ENCODE measurements at regions not wholly inside any gene's neighbourhood (a gene's known extent, or its start where the extent isn't known, plus 50 kb on each side); places are given as distances from the start of the nearest gene placed in this dataset.
A peak's percentile ranks its signal among the peaks of the same experiment; 100 is the strongest.

- peak; percentile 46 for DNase-seq
- Histone ChIP-seq H3K9me3 (no peaks in the 10 kb centered on the region), H3K4me3 (no peak overlapping the region), H3K36me3 (no peaks in the 10 kb centered on the region), H3K27me3 (no peaks in the 10 kb centered on the region), H3K27ac (peak overlapping the region; percentile 80 to 87 (median 86)), H3K4me1 (peaks cover 7 to 21% (median 15%) of the 10 kb centered on the region in 4 donors)
- TF ChIP-seq POLR2AphosphoS5 (IDR thresholded peaks at IDR 0.05), result peak; percentile 57 to 71 (median 59)
- no peak for TF ChIP-seq POLR2A (IDR thresholded peaks at IDR 0.05)
- TF ChIP-seq EP300 (IDR thresholded peaks at IDR 0.05; ENCODE audit: low read depth), result peak; percentile 21
- TF ChIP-seq CTCF (IDR thresholded peaks at IDR 0.05), result no peak
- intact Hi-C loops (cut with DNase I; ENCODE audit: low total_unique reads) (no loop called here), in situ Hi-C loops (cut with MboI; ENCODE audit: low pct_ligation_motif_present in 1 of 4, low pct_unique_long_range_greater_than_20kb in 1 of 4, low sequenced_read_pairs in 3 of 4) (no loop called here)
- WGBS, 2 donors (ENCODE audit: low coverage in 1 of 2), result 57 to 59% methylated on average over 4 to 11 of the region's 11 CpGs
Observed at GRCh38 chr17:77602062-77602746, 356.3 kb upstream of the TNRC6C start.

DNA sequence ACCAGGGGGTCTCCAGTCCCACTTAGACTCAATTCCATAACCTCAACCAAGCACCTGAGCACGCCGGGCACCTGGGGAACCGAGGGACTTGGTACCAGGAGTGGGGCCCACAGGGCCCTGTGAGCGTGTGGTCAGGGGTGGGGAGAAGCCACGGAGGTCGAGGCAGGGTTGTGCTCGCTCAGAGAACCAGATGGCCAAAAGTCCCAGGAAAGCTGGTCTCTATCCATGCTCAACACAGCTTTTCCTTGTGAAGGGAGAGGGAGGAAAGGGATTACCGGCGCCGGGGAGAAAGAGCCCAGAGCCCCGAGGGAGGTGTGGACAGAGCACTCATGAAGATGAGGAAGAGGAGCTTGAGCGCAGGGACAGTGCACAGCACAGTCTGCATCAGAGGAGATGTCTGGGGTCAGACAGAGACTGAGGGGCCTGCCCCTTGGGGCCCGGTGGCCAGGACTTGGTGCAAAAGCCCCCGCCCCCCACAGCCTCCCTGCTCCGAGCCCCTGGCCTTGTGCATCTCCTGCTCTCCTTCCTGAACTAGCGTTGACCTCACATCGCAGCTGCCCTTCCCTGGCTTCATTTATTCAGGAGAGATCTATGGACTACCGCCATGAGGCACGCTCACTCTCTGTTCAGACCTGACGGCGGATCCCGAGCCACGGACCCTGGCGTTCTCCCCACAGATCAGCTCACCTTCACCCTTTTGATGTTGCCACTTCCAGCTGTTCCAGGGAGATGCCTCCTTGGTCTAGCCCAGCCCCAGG, 355.4 kb upstream of the TNRC6C start:
- H3K27ac ChIP-seq, result peak overlapping the region; percentile 80 to 87 (median 86)

GRCh38 chr17:77604301-77604972, 354.1 kb upstream of the TNRC6C start:
- H3K27ac ChIP-seq, result no peak overlapping the region
- H3K4me3 ChIP-seq, result no peak overlapping the region
- intact Hi-C loops (cut with DNase I; ENCODE audit: low total_unique reads), result no loop called here
- no peak for DNase-seq
- H3K27me3 ChIP-seq, result no peaks in the 10 kb centered on the region
- in situ Hi-C loops (cut with MboI; ENCODE audit: low pct_ligation_motif_present in 1 of 4, low pct_unique_long_range_greater_than_20kb in 1 of 4, low sequenced_read_pairs in 3 of 4), result no loop called here
- no peaks in the 10 kb centered on the region for H3K36me3 ChIP-seq
- no peak for TF ChIP-seq CTCF (IDR thresholded peaks at IDR 0.05)
- TF ChIP-seq POLR2AphosphoS5 (IDR thresholded peaks at IDR 0.05), result no peak
- no peak for TF ChIP-seq POLR2A (IDR thresholded peaks at IDR 0.05)
- WGBS, 2 donors (ENCODE audit: low coverage in 1 of 2), result 92 to 100% methylated on average over 3 to 15 of the region's 15 CpGs
- H3K4me1 ChIP-seq, result peaks cover 7 to 21% (median 15%) of the 10 kb centered on the region in 4 donors
- no peaks in the 10 kb centered on the region for H3K9me3 ChIP-seq

More for the DNA sequence above, 355.4 kb upstream of the TNRC6C start:
- no peak overlapping the region for H3K4me3 ChIP-seq
- H3K36me3 ChIP-seq, result no peaks in the 10 kb centered on the region
- TF ChIP-seq POLR2AphosphoS5 (IDR thresholded peaks at IDR 0.05) (no peak), EP300 (IDR thresholded peaks at IDR 0.05; ENCODE audit: low read depth) (no peak), POLR2A (IDR thresholded peaks at IDR 0.05) (no peak), CTCF (IDR thresholded peaks at IDR 0.05) (no peak)
- in situ Hi-C loops (cut with MboI; ENCODE audit: low pct_ligation_motif_present in 1 of 4, low pct_unique_long_range_greater_than_20kb in 1 of 4, low sequenced_read_pairs in 3 of 4), result no loop called here
- no peaks in the 10 kb centered on the region for H3K27me3 ChIP-seq
- no peaks in the 10 kb centered on the region for H3K9me3 ChIP-seq
- no peak for DNase-seq
- intact Hi-C loops (cut with DNase I; ENCODE audit: low total_unique reads), result no loop called here
- peaks cover 7 to 21% (median 15%) of the 10 kb centered on the region in 4 donors for H3K4me1 ChIP-seq
- WGBS, 2 donors (ENCODE audit: low coverage in 1 of 2), result 82% methylated on average over 24 of the region's 24 CpGs; no CpG with 5 or more reads in 1 of the 2 donors

- Histone ChIP-seq H3K36me3 (no peaks in the 10 kb centered on the region), H3K9me3 (no peaks in the 10 kb centered on the region), H3K4me3 (no peak overlapping the region), H3K27ac (no peak overlapping the region), H3K4me1 (peaks cover 7 to 25% (median 15%) of the 10 kb centered on the region in 4 donors), H3K27me3 (no peaks in the 10 kb centered on the region)
- WGBS, 2 donors (ENCODE audit: low coverage in 1 of 2), result 94 to 95% methylated on average over 3 of the region's 3 CpGs
- DNase-seq, result no peak
- intact Hi-C loops (cut with DNase I; ENCODE audit: low total_unique reads), result no loop called here
- TF ChIP-seq POLR2A (IDR thresholded peaks at IDR 0.05), result no peak
- TF ChIP-seq POLR2AphosphoS5 (IDR thresholded peaks at IDR 0.05), result no peak
- TF ChIP-seq CTCF (IDR thresholded peaks at IDR 0.05), result no peak
- TF ChIP-seq EP300 (IDR thresholded peaks at IDR 0.05; ENCODE audit: low read depth), result no peak
- in situ Hi-C loops (cut with MboI; ENCODE audit: low pct_ligation_motif_present in 1 of 4, low pct_unique_long_range_greater_than_20kb in 1 of 4, low sequenced_read_pairs in 3 of 4), result no loop called here
Observed at GRCh38 chr17:77604973-77605313, 353.6 kb upstream of the TNRC6C start.

Data from transverse colon (tissue), 4 donors.